NT2/D1 (cell line): ENCODE measurements at regions not wholly inside any gene's neighbourhood (a gene's known extent, or its start where the extent isn't known, plus 50 kb on each side); places are given as distances from the start of the nearest gene placed in this dataset.

ENCODE experiments used
- DNase-seq: peaks from one replicate; pipeline ENCODE4 v3.0.0-alpha.2; 2011; ENCODE audit warnings: low read depth, low spot score
- H3K27me3 ChIP-seq: 2 replicates; pipeline ENCODE4 v1.6.0; 2011; ENCODE audit warnings: mild to moderate bottlenecking; ENCODE audit not compliant: insufficient read length, insufficient read depth
- H3K36me3 ChIP-seq: 2 replicates; pipeline ENCODE4 v1.6.1; 2011; ENCODE audit warnings: mild to moderate bottlenecking, low read length, mixed read lengths; ENCODE audit not compliant: insufficient read depth, insufficient read length
- H3K4me1 ChIP-seq: 2 replicates; pipeline ENCODE4 v1.5.1; 2011; ENCODE audit not compliant: insufficient read depth, insufficient read length
- H3K4me3 ChIP-seq: 2 replicates; pipeline ENCODE4 v1.5.1; 2011; ENCODE audit warnings: low read depth; ENCODE audit not compliant: insufficient read length
- H3K9ac ChIP-seq: 2 replicates; pipeline ENCODE4 v1.6.0; 2011; ENCODE audit warnings: low read depth; ENCODE audit not compliant: insufficient read length
- H3K9me3 ChIP-seq: 2 replicates; pipeline ENCODE4 v1.5.1; 2011; ENCODE audit warnings: mild to moderate bottlenecking, low read length; ENCODE audit not compliant: insufficient read depth
- SUZ12 ChIP-seq: IDR thresholded peaks from 2 replicates; pipeline ENCODE4 v1.6.1; 2011; ENCODE audit not compliant: insufficient read length, insufficient read depth; ENCODE audit errors: extremely low read depth
- YY1 ChIP-seq: IDR thresholded peaks from 2 replicates; pipeline ENCODE4 v1.6.1; 2011; ENCODE audit not compliant: insufficient read length, insufficient read depth
- ZNF274 ChIP-seq: IDR thresholded peaks from 2 replicates; pipeline ENCODE4 v1.6.1; 2011; ENCODE audit warnings: mild to moderate bottlenecking, low read depth, low read length

DNA sequence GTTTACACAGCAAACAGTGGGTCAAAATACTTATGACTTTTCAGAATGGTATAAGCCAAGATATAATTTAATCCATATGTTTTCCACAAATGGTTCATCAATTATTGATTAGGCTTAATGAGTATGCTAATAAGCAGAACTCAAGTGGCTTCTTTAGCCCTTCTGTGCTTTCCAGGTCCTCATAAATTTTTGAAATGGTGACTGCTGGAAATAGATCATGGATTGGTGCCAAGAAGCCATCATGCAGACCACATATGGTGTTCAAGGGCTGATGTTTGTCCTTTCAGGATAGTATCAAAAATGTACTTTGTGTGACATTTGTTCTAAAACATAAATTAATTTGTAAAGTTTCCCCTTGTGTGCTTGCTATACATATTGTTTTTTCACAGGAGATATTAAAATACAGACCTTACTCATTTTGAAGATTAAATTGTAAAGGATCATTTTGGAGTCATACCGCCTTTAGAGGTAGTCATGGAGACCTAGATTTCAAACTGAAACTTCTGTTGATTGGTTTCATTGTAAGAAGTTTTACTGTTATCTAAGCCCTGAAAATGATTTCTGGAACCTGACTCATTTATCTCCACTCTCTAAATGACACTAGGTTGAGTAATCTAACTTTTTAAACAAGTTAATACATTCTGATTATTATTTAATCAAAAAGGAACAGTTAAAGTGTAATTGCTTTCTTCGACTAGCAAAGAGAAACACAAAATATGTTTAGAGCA, 507.9 kb downstream of the PLA2G4A start:
- no peak overlapping the region for H3K4me3 ChIP-seq
- no peak for DNase-seq
- no peaks in the 10 kb centered on the region; the same call in 1 of the 2 replicates for H3K9me3 ChIP-seq
- TF ChIP-seq YY1 (no peak), SUZ12 (no peak), ZNF274 (no peak)
- no peak overlapping the region for H3K9ac ChIP-seq
- H3K36me3 ChIP-seq, result no peaks in the 10 kb centered on the region
- H3K4me1 ChIP-seq, result no peaks in the 10 kb centered on the region
- no peaks in the 10 kb centered on the region for H3K27me3 ChIP-seq

DNA sequence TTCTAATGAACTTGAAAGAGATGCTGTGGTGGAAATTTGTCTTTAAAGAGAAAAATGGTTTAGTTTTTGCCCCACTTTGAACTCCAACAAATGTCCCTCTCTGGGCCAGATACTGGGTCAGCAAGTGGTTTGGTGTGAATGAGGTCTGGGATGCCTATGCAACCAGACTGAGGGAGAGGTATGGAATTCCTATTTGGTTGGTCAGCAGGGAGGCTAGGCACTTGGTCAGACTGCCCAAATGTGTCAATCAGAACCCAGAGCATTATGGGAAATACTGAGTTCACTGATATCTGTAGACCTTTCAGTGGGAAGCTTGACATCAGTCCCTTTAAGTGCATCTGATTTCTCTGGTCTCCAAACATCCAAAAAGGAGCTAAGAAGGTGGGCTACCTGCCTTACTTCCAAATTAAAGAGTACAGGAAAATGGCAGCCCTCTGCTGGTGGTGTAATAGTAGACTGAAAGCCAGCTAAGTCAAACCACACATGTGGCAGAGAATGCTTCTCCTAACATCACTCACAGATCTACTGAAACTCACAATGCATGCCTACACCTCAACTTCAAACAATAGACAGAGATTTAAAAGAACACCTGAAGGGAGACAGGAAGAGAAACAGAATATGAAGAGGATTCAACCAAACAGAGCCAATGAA, 510.1 kb downstream of the PLA2G4A start:
- H3K27me3 ChIP-seq, result no peaks in the 10 kb centered on the region
- H3K36me3 ChIP-seq, result no peaks in the 10 kb centered on the region
- no peaks in the 10 kb centered on the region; the same call in 1 of the 2 replicates for H3K9me3 ChIP-seq
- no peak for DNase-seq
- no peak overlapping the region for H3K4me3 ChIP-seq
- no peak overlapping the region for H3K9ac ChIP-seq
- H3K4me1 ChIP-seq, result no peaks in the 10 kb centered on the region
- TF ChIP-seq ZNF274 (no peak), YY1 (no peak), SUZ12 (no peak)

DNA sequence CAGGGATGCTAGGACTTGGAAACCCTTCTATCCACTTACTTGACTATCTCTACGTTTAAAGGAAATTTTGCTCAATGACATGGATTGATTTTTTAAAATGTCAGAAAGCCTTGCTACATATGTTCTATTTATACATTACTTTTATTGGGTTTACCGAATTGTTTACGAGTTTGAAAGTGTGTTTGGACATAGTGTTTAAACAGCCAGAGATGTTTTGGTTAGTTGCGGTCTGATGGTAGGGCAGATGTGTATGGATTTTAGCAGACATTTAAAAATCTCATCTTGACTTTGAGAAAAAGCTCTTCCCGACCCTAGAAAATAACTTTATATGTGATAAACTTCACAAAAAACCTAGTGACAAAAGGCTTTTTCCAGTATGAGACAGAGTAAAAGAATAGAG, 513.7 kb downstream of the PLA2G4A start:
- TF ChIP-seq ZNF274 (no peak), YY1 (no peak), SUZ12 (no peak)
- Histone ChIP-seq H3K4me3 (no peak overlapping the region), H3K36me3 (no peaks in the 10 kb centered on the region), H3K9me3 (no peaks in the 10 kb centered on the region; the same call in 1 of the 2 replicates), H3K4me1 (no peaks in the 10 kb centered on the region), H3K9ac (no peak overlapping the region), H3K27me3 (no peaks in the 10 kb centered on the region)
- DNase-seq, result no peak

DNA sequence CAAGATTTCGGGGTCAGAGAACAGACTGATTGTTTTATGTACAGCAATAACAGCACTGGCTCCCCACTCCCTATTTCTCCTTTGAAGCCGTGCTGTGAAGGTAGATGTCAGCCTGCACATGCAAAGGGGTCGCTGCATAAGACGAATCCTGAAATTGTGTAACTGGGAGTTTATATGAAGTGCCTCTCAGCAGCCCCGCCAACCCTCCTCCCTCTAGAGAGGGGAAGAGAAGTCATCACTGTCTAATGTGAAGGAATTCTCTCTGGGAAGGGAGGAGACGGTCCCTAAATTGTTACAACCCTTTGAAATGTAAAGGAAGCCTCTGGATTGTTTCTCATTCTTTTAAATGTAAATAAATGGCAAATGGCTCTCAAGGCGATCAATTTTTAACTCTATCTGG, 545.3 kb downstream of the PLA2G4A start:
- TF ChIP-seq SUZ12 (no peak), YY1 (no peak), ZNF274 (no peak)
- Histone ChIP-seq H3K27me3 (no peaks in the 10 kb centered on the region), H3K9ac (no peak overlapping the region), H3K4me1 (no peaks in the 10 kb centered on the region), H3K9me3 (peaks cover 10% of the 10 kb centered on the region; the same call in 1 of the 2 replicates), H3K4me3 (no peak overlapping the region), H3K36me3 (no peaks in the 10 kb centered on the region)
- DNase-seq, result peak; percentile 18

DNA sequence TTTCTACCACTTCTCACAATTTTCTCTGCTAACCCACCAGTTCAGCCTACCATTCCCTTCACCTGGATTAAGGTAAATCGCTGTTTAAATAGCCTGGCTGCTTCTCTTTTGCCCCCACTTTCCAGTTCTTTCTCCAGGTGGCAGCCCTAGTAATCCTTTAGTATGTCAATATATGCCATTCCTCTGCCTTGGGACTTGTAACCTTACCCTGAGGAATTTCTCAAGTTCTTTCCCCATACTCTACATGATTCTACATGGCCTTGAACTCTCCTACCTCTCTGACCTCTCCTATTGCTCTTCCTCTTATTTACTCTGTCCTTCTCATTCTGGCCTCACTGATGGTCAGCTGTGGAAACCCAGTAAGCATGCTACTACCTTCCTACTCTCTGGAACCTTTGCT, 546.0 kb downstream of the PLA2G4A start:
- Histone ChIP-seq H3K27me3 (no peaks in the 10 kb centered on the region), H3K4me1 (no peaks in the 10 kb centered on the region), H3K9ac (no peak overlapping the region), H3K4me3 (no peak overlapping the region), H3K36me3 (no peaks in the 10 kb centered on the region), H3K9me3 (peaks cover 10% of the 10 kb centered on the region; the same call in 1 of the 2 replicates)
- TF ChIP-seq ZNF274 (no peak), YY1 (no peak), SUZ12 (no peak)
- DNase-seq, result no peak

DNA sequence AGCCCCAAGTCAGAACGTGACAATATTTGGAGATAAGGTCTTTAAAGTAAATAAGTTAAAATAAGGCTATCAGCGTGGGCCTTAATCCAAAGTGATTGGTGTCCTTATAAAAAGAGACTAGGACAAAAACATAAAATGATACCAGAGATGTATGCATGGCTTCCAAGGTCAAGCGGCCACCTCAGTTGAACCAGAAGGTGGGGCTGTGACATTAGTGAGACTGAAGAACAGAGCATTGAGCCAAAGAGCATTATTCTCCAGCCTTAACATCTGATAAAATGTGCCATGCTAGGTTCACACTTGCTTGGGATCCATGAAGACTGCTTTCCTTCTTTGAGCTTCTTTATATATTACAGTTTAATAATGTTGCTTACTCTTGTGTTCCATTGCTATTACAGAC, 554.6 kb downstream of the PLA2G4A start:
- TF ChIP-seq YY1 (no peak), ZNF274 (no peak), SUZ12 (no peak)
- DNase-seq, result peak; percentile 40

DNA sequence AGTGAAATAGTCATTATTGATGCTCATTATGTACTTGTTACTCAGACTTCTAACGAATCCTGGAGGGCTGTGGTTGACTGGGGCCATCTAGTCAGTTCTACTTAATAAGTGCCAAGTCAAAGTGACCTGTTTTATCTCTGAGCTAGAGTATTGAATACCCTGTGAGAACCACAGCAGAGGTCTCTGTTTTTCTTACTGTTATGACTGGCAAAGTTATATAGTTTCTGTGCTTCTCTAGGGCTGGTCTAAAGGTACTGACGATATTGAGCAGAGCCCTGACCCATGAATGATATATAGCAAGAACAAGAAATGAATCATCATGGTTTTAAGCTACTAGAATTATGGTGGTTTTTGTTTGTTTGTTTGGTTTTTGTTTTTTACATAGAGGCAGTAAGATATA, 555.8 kb downstream of the PLA2G4A start:
- Histone ChIP-seq H3K9me3 (no peaks in the 10 kb centered on the region; the same call in 1 of the 2 replicates), H3K9ac (no peak overlapping the region), H3K36me3 (no peaks in the 10 kb centered on the region), H3K4me1 (no peaks in the 10 kb centered on the region), H3K27me3 (no peaks in the 10 kb centered on the region), H3K4me3 (no peak overlapping the region)
- TF ChIP-seq YY1 (no peak), ZNF274 (no peak), SUZ12 (no peak)
- DNase-seq, result no peak

More for the DNA sequence above, 554.6 kb downstream of the PLA2G4A start:
- H3K9me3 ChIP-seq, result no peaks in the 10 kb centered on the region; the same call in 1 of the 2 replicates
- no peak overlapping the region for H3K9ac ChIP-seq
- H3K27me3 ChIP-seq, result no peaks in the 10 kb centered on the region
- H3K4me3 ChIP-seq, result no peak overlapping the region
- no peaks in the 10 kb centered on the region for H3K36me3 ChIP-seq
- no peaks in the 10 kb centered on the region for H3K4me1 ChIP-seq
